NCI-H1436 (cell line): ENCODE measurements at regions not wholly inside any gene's neighbourhood (a gene's known extent, or its start where the extent isn't known, plus 50 kb on each side); places are given as distances from the start of the nearest gene placed in this dataset.
"Not testable (repeated sequence)": the region's sequence is repeated elsewhere in the genome, so short reads cannot be mapped to it uniquely, and the experiment has no call there.

Experiments
- DNase-seq: peaks from one replicate; lab custom pipeline; 2025; lab: John Stamatoyannopoulos, UW

- DNase-seq, result no peak
These were observed 355.3 kb upstream of the AUTS2 start for GRCh38 chr7:69243016-69243415.

GRCh38 chr7:69244701-69245100 is 353.6 kb upstream of the AUTS2 start:
- DNase-seq, result no peak

DNA sequence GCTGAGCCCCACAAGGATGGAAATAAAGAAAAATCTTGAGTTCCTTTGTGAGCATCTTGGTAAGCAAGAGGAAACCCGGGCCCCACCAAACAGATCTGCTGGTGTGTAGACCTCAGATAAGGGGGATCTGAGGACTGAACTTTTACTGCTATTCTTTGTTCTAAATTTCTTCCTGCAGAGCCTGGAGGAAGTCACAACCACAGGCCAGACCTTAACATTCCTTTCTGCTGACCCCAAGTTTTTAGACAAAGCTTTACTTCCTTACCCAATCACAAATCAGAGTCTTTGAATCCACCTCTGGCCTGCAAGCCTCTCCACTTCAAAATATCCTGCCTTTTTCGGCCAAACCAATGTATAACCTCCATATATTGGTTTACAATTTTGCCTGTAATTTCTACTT is 352.6 kb upstream of the AUTS2 start:
- no peak for DNase-seq

DNA sequence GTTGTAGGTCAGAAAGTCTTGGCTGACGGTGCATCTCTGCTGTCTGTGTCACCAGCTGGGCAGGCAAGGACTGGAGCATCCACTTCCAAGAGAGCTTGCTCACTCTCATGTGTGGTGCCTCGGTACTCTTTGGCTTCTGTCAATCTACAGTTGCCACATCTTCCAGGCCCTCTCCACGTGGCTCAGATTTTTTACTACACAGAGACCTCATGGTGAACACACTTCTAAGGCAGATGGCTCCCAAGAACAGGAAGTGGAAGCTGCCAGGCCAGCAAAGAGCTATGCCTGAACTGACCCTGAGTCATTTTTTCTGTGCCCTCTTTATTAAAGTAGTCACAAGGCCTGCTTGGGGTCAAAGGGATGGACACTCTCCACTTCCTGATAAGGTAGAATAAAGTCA is 351.5 kb upstream of the AUTS2 start:
- DNase-seq, result no peak

GRCh38 chr7:69248382-69248828 is 349.9 kb upstream of the AUTS2 start:
- not testable (repeated sequence) for DNase-seq

GRCh38 chr7:69250958-69251357 is 347.3 kb upstream of the AUTS2 start:
- no peak for DNase-seq

GRCh38 chr7:69254643-69255042 is 343.6 kb upstream of the AUTS2 start:
- no peak for DNase-seq

DNA sequence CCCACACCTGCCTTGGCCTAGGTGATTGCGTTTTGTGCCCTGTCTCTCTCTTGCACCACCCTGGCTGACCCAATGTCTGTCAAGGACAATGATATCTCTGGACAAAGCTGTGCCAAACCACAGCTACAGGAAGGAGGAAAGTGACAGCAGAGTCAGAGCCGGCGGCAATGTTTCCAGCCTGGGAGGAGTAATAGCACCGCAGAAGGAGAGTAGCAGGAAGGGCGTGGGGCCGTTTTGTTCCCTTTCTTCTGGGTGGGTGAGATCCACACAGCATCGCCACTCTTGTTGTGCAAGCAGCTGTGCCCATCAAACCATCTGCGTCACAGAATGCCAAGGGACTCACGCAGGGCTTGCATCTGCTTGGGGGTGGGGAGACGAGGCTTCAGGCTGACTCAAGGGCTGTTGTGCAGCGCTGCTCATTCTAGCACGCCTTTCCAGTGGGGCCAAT is 341.6 kb upstream of the AUTS2 start:
- no peak for DNase-seq

GRCh38 chr7:69257592-69257991 is 340.7 kb upstream of the AUTS2 start:
- DNase-seq, result no peak

DNA sequence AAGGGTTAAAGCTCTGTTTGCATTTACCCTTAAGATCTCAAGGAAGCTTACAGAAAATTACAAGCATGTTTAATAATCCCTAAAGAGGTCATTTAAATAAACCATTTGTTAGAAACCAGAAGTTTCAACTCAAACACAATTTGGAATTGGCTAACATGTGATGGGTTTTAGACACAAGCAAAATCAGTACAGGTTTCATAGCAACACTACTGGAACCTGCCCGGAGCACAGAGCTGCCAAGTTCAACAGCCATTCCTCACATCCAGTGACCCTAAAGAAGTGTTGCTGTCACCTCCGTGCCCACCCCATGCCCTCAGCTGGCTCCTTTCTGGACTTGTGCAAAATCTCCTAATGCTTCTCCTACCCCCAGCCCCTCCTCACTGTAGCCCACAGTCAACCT is 338.8 kb upstream of the AUTS2 start:
- DNase-seq, result no peak

- DNase-seq, result no peak
These were observed 338.3 kb upstream of the AUTS2 start for GRCh38 chr7:69260023-69260422.

GRCh38 chr7:69263550-69263949 is 334.7 kb upstream of the AUTS2 start:
- no peak for DNase-seq

DNA sequence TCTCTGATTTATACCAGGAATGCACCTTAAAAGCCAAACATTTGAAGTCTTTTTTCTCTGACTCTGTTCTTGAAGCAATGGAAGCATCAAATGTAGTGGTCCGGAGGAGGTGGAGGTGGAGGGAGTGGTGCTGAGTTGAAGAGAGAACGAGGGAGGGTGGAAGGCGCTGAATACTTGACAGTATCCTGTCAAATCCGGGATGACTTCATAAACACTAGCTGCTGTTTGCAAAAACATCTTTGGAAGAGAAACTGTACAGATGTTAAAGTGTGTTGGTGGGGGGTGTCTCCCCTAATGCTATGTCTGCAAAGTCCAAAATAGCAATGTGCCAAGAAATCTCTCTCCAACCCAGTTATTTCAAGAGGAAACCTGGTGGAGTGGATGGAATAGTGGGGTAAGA is 328.5 kb upstream of the AUTS2 start:
- no peak for DNase-seq

- no peak for DNase-seq
These were observed 326.2 kb upstream of the AUTS2 start for GRCh38 chr7:69272101-69272500.

- DNase-seq, result no peak
These were observed 322.1 kb upstream of the AUTS2 start for GRCh38 chr7:69276011-69276729.

- DNase-seq, result no peak
These were observed 320.9 kb upstream of the AUTS2 start for GRCh38 chr7:69277366-69277765.

- no peak for DNase-seq
These were observed 315.3 kb upstream of the AUTS2 start for GRCh38 chr7:69282946-69283345.

DNA sequence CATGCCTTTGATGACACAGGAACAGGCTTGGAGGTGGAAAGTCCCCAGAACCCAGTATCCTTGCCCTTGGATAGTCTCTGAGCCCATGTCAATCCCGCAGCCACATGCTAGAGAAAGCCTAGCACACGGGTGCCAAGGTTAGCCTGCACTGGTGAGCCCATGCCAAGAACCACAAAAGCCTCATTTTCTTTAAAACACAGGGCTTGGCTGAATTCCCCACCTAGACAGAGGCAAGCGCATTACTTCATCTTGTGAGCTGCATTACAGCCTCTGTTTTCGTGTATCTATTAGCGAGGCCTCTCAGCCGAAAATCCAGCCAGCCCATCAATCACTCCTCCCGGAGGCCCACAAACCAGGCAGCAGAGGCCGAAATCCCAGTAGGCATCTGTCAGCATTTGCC is 314.9 kb upstream of the AUTS2 start:
- no peak for DNase-seq

GRCh38 chr7:69285854-69286253 is 312.4 kb upstream of the AUTS2 start:
- no peak for DNase-seq

- DNase-seq, result no peak
These were observed 302.3 kb upstream of the AUTS2 start for GRCh38 chr7:69295977-69296376.

- no peak for DNase-seq
These were observed 297.0 kb upstream of the AUTS2 start for GRCh38 chr7:69301253-69301652.

DNA sequence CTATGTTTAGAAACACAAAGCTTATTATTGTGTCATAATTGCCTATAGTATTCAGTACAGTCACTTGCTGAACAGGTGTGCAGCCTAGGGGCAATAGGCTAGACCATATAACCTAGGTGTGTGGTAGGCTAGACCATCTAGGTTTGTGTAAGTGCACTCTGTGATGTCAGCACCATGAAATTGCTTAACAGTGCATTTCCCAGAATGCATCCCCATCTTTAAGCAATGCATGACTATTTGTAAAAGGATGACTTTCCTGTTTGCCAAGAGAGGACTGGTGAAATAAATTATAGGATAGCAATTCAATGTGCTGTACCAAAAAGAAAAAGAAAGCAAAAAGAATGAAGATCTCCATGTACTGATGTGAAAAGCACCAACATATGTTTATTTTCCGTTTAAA is 288.7 kb upstream of the AUTS2 start:
- no peak for DNase-seq

DNA sequence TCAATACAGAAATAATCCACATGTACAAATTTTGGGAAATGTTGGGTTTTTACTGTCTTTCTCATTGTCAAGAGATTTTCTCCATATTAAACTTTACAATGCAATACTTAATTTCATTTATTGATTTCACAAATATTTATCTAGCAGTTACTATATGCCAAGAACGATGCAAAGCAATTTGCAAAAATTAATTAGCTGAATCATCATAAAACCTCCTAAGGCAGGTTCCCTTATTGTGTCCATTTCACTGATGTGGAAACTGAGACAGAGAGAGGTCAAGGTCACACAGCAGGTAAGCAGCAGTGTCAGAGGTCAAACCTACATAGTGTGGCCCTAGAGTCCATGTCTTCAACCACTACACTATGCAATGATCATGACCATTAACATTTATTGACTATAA is 286.8 kb upstream of the AUTS2 start:
- DNase-seq, result no peak

- DNase-seq, result not testable (repeated sequence)
These were observed 284.4 kb upstream of the AUTS2 start for GRCh38 chr7:69313852-69314251.
